Astrocyte of the cerebellum (primary cell): ENCODE measurements at regions not wholly inside any gene's neighbourhood (a gene's known extent, or its start where the extent isn't known, plus 50 kb on each side); places are given as distances from the start of the nearest gene placed in this dataset.

Experiments used
- DNase-seq: peaks from one replicate; pipeline ENCODE4 v3.0.0-alpha.2; 2011; ENCODE audit warnings: low read depth
- H3K4me3 ChIP-seq: 2 replicates; pipeline ENCODE4 v1.5.1; 2011; ENCODE audit warnings: mild to moderate bottlenecking, low read depth, low read length, moderate library complexity
- in situ Hi-C: cut with HindIII; loops from 2 replicates; pipeline ENCODE4 v1.10.0; 2017; ENCODE audit warnings: low sequenced_read_pairs
- TF ChIP-seq, protein P1 (sequence below): IDR thresholded peaks from 2 replicates; pipeline ENCODE4 v1.5.1; 2012; ENCODE audit warnings: low read length, low read depth, moderate library complexity, mild to moderate bottlenecking; ENCODE audit errors: missing control alignments

DNA sequence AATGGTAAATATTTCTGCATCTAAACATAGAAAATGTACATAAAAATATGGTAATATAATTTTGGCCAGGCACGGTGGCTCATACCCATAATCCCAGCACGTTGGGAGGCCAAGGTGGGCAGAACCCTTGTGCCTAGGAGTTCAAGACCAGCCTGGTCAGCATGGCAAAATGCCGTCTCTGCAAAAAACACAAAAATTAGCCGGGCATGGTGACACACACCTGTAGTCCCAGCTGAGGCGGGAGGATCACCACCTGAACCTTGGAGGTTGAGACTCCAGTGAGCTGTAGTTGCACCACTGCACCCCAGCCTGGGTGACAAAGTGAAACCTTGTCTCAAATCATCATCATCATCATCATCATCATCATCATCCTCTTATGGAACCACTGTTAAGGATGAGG, 230.6 kb upstream of the NCAM1 start:
- TF ChIP-seq, protein P1, sequence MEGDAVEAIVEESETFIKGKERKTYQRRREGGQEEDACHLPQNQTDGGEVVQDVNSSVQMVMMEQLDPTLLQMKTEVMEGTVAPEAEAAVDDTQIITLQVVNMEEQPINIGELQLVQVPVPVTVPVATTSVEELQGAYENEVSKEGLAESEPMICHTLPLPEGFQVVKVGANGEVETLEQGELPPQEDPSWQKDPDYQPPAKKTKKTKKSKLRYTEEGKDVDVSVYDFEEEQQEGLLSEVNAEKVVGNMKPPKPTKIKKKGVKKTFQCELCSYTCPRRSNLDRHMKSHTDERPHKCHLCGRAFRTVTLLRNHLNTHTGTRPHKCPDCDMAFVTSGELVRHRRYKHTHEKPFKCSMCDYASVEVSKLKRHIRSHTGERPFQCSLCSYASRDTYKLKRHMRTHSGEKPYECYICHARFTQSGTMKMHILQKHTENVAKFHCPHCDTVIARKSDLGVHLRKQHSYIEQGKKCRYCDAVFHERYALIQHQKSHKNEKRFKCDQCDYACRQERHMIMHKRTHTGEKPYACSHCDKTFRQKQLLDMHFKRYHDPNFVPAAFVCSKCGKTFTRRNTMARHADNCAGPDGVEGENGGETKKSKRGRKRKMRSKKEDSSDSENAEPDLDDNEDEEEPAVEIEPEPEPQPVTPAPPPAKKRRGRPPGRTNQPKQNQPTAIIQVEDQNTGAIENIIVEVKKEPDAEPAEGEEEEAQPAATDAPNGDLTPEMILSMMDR = no peak
- in situ Hi-C loops = no loop called here

DNA sequence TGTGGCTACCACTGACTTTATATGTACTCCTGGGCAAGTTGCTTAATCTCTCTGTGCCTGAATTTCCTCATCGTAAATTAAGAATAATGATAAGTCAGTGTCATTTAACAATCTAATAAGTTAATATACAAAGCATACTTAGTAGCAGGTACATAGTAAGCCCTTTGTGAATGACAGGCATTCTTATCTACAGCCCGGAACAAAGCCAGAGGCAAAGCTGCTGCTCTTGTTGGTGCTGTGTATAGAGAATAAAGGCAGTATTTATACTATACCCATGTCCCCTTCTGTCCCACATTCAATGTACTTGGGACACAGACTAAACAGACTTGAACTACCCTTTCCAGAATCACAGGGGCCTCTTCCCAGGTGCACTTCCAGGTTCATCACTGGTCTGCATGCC, 229.7 kb upstream of the NCAM1 start:
- DNase-seq = no peak
- in situ Hi-C loops = no loop called here
- TF ChIP-seq, protein P1 = no peak
- no peak overlapping the region for H3K4me3 ChIP-seq

More for the DNA sequence above, 230.6 kb upstream of the NCAM1 start:
- no peak for DNase-seq
- H3K4me3 ChIP-seq = no peak overlapping the region

DNA sequence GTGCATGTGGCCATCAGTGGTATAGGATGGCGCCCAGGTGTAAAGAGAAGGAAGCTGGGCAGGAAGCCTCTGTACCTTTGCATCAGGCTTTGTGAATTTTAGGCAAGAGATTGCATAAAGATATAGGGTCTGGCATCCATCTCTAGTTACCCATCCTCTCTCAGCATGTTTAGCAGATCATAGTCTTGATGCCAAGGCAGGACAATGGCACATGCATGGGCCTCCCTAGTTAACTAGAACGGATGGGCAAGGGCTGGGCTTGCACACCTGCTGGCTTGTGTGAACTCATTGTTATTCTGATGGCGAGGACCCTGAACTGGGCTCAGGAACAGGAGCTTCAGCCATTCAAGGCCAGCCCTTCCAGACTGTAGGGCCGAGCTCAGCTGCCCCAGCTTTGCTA, 229.2 kb upstream of the NCAM1 start:
- in situ Hi-C loops = no loop called here
- no peak overlapping the region for H3K4me3 ChIP-seq
- no peak for DNase-seq
- TF ChIP-seq, protein P1 = no peak

DNA sequence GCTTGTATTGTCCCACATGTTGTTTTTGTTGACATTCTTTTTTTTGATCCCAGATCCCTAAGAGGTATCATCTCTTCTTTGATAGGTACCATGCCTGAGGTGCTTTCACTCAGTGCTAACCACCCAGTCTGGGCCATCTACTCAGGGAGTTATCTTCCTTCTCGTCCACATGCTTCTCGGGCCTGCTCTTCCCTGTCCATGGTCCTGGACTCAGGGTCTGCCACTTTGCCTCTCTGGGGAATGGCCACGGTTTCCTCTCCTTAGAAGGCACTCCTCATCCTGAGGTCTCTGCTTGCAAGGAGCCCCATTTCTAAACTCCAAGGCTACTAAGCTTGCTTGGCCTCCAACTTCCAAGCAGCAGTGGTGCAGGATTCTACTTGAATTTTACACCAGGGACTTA, 227.0 kb upstream of the NCAM1 start:
- TF ChIP-seq, protein P1 = no peak
- H3K4me3 ChIP-seq = no peak overlapping the region
- peak; percentile 13 for DNase-seq
- in situ Hi-C loops = no loop called here

DNA sequence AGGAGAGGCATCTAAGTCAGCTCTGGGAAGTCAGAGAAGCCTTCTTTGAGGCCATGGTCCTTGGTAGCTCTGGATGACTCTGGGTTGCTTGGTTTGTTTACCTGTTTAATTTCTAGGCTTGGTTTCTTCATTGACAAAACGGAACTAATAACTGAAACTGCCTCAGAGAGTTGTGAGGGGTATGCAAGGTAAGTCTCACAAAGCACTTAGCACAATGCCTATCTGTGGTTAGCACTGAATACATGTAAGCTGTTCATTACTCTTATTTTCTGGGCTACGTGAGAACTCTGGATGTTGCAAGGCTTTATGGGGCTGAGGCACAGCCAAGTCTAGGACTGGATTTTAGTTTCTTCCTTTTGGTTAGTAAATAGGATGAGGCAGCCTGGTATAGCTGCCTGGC, 225.8 kb upstream of the NCAM1 start:
- no peak overlapping the region for H3K4me3 ChIP-seq
- in situ Hi-C loops = no loop called here
- TF ChIP-seq, protein P1 = no peak

DNA sequence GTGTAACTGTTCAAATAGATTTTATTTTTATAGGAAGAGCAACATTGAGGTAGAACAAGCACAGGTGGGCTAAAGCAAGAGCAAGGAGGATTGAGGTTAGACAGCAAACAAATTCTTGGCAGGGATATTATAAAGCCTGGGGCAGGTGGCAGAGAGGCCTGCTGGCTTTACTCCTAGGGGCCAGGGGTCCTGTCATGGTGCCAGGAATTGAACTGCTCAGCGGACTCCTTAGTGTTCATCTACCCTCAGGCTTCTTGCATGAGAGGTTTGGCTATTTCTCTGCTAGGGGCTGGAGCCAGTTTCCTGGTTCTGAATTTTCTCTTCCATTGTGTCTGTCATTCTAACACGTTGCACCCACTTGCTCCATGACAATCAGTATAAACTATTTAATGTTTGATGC, 217.2 kb upstream of the NCAM1 start:
- no peak for DNase-seq
- TF ChIP-seq, protein P1 = no peak
- H3K4me3 ChIP-seq = no peak overlapping the region
- in situ Hi-C loops = no loop called here

More for the DNA sequence above, 225.8 kb upstream of the NCAM1 start:
- DNase-seq = no peak

DNA sequence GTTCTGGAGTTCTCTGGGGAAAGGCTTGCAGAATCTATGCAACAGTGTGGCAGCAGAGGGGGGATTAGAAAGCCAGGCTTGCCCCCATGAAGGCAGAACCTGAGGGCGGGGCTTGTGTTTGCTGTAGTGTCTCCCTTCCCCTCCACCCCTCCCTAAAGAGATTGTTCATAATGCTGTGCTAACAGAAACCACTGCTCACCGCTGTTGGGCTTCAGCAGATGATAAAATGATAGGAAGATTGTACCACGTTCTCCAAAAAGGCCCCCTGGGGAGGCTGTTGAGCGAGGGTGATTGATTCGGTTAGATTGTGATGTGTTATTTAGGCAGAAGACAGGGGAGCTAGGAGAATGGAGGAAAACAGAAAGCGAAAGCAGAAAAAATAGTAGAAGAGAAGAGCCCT, 215.2 kb upstream of the NCAM1 start:
- TF ChIP-seq, protein P1 = no peak
- no peak for DNase-seq
- in situ Hi-C loops = no loop called here
- H3K4me3 ChIP-seq = no peak overlapping the region
